ENCODE measurements at regions not wholly inside any gene's neighbourhood (a gene's known extent, or its start where the extent isn't known, plus 50 kb on each side); places are given as distances from the start of the nearest gene placed in this dataset.

GRCh38 chr18:39842366-39842914 is 2112.6 kb upstream of the PIK3C3 start:
- H3K4me1 ChIP-seq: peaks cover 19% of the 10 kb centered on the region
- no peaks in the 10 kb centered on the region for H3K36me3 ChIP-seq
- H3K27ac ChIP-seq: no peak overlapping the region

GRCh38 chr18:39841482-39842365 is 2113.3 kb upstream of the PIK3C3 start:
- no peaks in the 10 kb centered on the region for H3K36me3 ChIP-seq
- peak; percentile 35 for TF ChIP-seq CTCF (IDR thresholded peaks at IDR 0.05)
- DNase-seq: peak; percentile 51
- peaks cover 19% of the 10 kb centered on the region for H3K4me1 ChIP-seq
- H3K4me3 ChIP-seq: peak overlapping the region; percentile 42
- H3K27ac ChIP-seq: no peak overlapping the region
- intact Hi-C loops (cut with DNase I): no loop called here
- H3K9me3 ChIP-seq: no peaks in the 10 kb centered on the region
- ATAC-seq: peak; percentile 71 to 79
- peaks cover 7% of the 10 kb centered on the region for H3K27me3 ChIP-seq (ENCODE audit: low read depth)

More at GRCh38 chr18:39842366-39842914, 2112.6 kb upstream of the PIK3C3 start:
- intact Hi-C loops (cut with DNase I): no loop called here
- no peak for ATAC-seq
- Histone ChIP-seq H3K27me3 (ENCODE audit: low read depth) (peaks cover 7% of the 10 kb centered on the region), H3K9me3 (no peaks in the 10 kb centered on the region), H3K4me3 (no peak overlapping the region)
- TF ChIP-seq CTCF (IDR thresholded peaks at IDR 0.05): no peak
- no peak for DNase-seq

GRCh38 chr18:39840856-39841481 is 2114.1 kb upstream of the PIK3C3 start:
- Histone ChIP-seq H3K27ac (no peak overlapping the region), H3K4me3 (peak overlapping the region; percentile 42), H3K4me1 (peaks cover 18% of the 10 kb centered on the region), H3K9me3 (no peaks in the 10 kb centered on the region), H3K27me3 (ENCODE audit: low read depth) (peaks cover 7% of the 10 kb centered on the region), H3K36me3 (no peaks in the 10 kb centered on the region)
- ATAC-seq (peak in 1 of 2 donors; percentile 19), DNase-seq (no peak)
- TF ChIP-seq CTCF (IDR thresholded peaks at IDR 0.05): no peak
- intact Hi-C loops (cut with DNase I): no loop called here

GRCh38 chr18:39840406-39840805 is 2114.6 kb upstream of the PIK3C3 start:
- H3K9me3 ChIP-seq: no peaks in the 10 kb centered on the region
- DNase-seq (no peak), ATAC-seq (peak in 1 of 2 donors; percentile 18)
- TF ChIP-seq CTCF (IDR thresholded peaks at IDR 0.05): no peak
- H3K27ac ChIP-seq: no peak overlapping the region
- H3K4me1 ChIP-seq: peaks cover 12% of the 10 kb centered on the region
- H3K36me3 ChIP-seq: no peaks in the 10 kb centered on the region
- H3K4me3 ChIP-seq: no peak overlapping the region
- intact Hi-C loops (cut with DNase I): no loop called here
- H3K27me3 ChIP-seq (ENCODE audit: low read depth): peaks cover 7% of the 10 kb centered on the region

GRCh38 chr18:39839782-39840181 is 2115.3 kb upstream of the PIK3C3 start:
- intact Hi-C loops (cut with DNase I): no loop called here
- DNase-seq (no peak), ATAC-seq (no peak)
- Histone ChIP-seq H3K4me1 (peaks cover 11% of the 10 kb centered on the region), H3K36me3 (no peaks in the 10 kb centered on the region), H3K27me3 (ENCODE audit: low read depth) (peaks cover 7% of the 10 kb centered on the region), H3K9me3 (no peaks in the 10 kb centered on the region), H3K27ac (no peak overlapping the region), H3K4me3 (no peak overlapping the region)
- no peak for TF ChIP-seq CTCF (IDR thresholded peaks at IDR 0.05)
